Fibroblast of skin of scalp (primary cell): ENCODE measurements at regions not wholly inside any gene's neighbourhood (a gene's known extent, or its start where the extent isn't known, plus 50 kb on each side); places are given as distances from the start of the nearest gene placed in this dataset.
"Not testable (repeated sequence)": the region's sequence is repeated elsewhere in the genome, so short reads cannot be mapped to it uniquely, and the experiment has no call there.

Experiments
- DNase-seq: peaks from one replicate; pipeline ENCODE4 v3.0.0-alpha.2; 2013

DNA sequence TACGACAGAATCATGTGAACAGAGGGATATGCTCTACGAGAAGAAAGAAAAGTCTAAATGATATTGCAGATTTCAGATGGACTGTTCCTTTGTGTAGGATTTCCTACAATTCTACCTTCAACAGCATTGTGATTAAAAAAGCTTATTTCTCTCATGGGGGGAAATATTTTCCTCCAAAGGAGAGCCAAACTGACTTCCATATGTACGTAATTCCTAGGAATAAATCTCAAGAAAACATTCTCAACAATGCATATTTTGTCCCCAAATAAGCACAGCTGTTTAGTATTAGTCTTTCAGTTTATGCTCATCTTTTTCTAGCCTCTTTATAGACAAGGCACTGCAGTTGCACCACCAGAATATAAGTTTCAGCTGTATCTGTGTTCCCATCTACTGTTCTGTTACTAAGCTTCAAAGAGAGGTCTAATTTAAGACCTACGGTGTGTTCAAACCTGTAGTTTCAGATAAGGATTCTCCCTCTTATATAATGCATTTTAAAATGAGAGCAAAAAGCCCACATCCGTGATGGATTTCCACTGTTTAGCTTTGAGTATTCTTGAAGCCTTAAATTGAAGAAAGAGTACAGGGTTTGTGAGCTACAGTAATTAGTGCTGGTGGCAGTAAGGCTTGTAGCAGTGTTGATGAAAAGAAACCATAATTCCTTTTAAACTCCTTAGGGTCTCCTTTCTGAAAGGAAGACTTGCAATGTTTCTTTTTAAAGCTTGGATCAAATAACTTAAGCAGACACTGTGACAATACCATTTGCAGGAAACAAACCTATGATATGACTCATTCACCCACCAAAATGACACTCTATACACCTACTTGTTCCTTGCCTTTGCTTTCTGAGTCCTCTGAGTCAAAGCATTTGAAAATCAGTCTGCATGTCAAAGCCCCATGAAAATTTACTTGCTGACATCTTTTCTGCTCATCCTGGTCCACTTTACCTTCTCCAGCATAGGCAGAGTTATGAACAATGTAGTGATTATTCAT is 754.1 kb downstream of the NOVA1 start:
- DNase-seq: no peak

DNA sequence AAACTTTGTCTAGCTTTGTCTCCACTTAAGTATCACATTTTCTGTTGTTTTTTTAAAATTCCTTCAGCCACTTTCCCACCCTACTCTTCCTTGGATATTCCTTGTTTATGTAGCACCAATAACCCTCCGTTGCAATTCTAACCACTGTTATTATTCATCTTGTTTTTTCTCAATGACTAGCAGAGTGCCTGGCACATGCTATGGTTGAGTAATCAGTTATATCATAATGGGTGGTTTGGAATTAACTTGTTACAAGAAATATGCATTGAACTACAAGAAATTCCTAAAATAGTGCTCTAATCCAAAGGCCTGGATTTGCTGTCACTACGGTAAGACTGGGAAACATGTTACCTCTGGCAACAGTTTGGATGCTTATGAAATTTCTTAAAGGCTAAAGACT is 756.6 kb downstream of the NOVA1 start:
- DNase-seq: peak; percentile 4

DNA sequence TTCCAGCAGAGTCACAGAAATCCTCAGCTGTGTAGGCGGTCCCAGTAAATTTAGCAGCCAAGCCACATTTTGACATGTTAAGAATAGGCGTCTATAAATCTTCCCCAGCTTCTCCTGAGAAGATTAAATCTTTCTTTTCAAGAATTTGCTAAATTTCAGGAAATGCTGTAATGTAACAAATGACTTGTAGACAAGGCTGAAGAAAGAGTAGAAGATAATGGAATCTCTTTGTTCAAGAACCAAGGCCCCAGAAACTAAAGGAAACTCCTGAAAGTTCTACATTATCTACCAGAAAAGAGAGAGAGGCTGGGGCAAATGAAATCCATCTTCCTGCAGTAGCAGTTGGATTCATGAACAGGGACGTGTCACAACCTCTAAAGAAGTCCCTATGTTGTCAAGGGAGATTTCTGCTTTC is 760.3 kb downstream of the NOVA1 start:
- DNase-seq: no peak

DNA sequence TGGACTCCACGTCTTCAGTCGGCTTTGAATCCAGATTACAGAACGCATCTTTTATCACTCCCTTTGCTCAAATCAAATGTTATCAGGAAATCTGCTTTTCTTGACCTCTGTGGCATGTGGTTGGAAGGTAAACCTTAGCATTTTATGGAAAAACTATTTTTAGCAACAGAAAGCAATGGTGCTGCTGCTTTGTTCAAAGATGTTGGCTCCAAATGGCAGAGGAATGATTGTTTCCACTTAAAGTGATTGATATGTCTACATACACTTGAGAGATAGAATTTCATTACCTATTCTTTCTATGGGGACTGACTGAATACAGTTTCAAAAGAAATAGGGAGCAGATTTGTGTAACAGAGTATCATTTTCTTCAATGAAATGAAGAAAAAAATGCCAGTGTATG is 761.2 kb downstream of the NOVA1 start:
- DNase-seq: no peak

DNA sequence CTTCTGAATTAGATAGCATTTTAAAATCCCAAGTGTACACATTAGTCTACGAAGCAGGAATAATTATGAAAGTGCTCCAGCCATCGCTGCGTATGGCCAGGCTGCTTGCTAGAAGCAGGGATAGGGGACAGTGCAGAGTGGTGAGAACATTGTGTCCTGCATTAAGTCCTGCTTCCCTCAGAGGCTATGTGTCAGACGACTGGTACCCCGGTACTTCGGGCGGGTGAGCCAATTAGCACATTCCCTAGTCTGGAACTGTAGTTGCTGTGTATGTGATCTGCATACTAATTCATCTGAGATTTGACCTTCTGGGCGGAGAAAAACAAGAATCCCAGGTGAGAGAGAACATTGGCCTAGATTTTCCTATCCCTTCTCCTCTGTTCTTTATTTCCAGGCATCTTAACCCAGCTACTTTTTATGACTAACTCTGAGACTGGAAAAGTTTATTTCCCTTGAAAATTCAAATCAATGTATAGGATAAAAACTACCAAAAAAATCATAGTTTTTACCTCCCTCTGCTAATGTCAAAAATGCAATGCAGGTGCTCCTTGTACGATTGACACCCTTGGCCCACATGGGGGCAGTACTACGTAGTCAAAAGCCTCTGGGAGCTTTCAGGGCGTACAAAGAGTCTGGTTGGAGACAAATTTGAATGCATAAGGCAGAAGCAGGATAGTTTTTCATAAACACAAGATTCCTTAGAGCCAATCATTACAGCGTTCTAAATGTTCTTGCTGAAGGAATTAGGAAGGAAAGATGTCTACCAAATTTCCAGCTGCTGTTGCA is 764.3 kb downstream of the NOVA1 start:
- peak; percentile 28 for DNase-seq

DNA sequence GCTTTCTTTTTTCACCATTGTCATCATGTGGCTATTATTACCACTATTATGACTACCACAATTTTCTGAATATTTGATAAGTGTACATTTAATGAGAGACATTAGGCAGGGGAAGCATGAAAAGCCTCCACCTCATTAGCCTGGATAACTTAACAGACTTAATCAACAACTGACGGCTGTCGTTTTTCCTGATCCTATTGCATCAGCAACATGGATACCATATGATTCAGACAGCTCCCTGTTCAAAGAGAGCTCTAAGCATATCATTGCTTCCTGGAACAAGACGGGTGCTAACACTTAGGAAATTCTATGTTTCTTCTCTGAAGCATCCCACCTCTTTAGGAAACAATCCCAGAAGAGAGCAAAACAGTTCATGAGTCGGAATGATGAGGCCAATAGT is 765.2 kb downstream of the NOVA1 start:
- peak; percentile 27 for DNase-seq

DNA sequence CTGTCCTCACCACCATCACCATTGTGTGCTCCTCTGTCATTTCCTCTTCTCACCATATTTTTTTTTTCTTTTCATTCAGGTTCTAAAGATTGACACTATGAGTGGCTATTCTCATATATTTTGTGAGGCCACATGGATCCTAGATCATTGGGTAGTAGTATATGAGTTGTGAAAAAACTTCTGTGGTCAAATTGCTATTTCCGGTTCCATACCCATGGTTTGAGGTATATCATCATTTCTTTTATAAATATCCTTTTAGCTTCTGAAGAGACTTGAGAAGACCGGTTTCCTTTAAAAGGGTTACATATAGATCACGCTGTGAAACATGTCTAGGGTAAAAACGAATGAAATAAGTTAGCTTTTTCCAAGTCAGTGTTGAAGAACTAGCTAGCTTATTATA is 769.3 kb downstream of the NOVA1 start:
- no peak for DNase-seq

DNA sequence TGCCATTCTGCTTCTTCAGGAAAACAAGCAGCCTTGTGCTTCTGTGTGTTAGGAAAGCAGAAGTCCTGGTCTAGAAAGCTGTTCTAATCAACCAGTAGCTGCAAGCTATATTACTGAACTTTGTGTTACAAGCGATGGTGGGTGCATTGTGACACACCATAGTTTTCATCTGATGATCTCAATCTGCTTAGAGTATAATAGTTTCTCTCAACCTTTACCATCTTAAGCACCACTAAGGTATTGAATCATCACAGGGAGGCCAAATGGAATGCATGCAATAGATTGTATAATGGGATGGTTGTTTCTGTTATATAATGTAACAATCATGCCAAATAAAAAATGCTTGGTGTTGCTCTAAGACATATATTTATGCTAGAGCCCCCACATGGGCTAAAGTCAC is 771.7 kb downstream of the NOVA1 start:
- no peak for DNase-seq

DNA sequence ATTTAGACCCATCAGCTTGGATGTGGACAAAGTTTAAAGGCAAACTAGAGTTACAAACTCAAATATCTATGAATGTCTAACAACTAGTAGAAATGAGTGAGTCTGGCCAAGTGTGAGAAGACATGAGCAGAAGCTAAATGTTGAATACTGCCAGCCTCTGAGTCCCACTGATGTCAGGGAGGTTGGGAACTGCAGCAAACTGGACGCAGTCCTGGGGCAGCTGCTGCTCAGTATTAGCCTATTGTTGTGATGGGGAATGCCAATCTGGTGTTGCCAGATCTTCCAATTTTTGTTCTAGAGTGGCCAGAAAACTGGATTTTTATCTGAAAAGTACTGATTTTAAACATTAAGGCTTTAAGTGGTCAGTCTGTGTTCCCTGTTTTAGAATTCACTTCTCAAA is 770.4 kb upstream of the STXBP6 start:
- DNase-seq: no peak

DNA sequence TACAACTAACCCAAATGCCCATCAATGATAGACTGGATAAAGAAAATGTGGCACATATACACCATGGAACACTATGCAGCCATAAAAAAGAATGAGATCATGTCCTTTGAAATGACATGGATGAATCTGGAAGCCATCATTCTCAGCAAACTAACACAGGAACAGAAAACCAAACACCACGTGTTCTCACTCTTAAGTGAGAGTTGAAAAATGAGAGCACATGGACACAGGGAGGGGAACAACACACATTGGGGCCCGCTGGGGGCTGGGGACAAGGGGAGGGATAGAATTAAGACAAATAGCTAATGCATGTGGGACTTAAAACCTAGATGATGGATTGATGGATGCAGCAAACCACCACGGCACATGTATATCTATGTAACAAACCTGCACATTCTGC is 764.7 kb upstream of the STXBP6 start:
- DNase-seq: not testable (repeated sequence)

DNA sequence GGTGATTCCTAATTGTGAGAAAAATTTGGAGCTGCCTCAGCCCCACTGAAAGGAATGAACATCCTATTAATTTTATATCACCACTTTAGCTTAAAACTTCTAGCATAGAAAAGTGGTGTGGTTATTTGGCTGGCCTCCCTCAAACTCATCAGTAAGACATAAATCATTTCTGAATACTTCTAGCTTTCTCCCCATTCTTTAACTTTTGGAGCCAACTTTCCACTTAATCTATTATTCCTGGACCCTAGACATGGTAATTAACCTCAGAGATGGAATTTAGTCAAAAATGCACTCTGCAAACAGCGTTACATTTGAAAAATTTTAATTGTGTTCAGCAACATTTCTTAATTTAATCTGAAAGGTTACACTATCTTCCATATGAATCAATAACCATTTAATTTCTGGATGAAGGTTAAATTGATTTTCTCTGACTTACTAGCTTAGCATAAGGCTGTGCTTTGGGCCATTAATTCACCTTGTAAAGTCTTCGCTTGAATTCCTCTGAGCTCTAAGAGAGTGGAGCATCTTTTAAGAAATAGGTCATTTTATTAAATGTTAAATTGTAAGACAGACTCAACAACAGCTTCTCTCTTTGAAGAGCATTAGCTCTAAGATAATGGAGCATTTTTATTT is 753.6 kb upstream of the STXBP6 start:
- DNase-seq: no peak

DNA sequence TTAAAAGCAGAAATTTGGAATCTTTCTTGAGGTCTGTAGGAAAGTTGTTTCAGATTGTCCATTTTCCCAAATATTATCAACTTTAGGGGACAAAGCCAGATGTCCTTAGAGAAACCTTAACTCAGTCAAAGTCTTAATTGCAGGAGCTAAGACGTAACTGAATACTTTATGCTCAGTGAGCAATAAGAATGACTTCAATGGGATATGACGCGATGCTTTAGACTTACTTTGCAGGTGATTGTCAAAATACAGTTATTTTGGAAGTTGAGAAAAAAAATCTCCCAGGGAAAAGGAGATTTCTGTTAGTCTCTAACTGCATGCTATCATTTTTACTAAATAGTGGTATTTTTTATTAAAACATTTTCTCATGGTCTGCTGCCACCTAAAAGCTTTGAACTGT is 750.9 kb upstream of the STXBP6 start:
- DNase-seq: no peak

DNA sequence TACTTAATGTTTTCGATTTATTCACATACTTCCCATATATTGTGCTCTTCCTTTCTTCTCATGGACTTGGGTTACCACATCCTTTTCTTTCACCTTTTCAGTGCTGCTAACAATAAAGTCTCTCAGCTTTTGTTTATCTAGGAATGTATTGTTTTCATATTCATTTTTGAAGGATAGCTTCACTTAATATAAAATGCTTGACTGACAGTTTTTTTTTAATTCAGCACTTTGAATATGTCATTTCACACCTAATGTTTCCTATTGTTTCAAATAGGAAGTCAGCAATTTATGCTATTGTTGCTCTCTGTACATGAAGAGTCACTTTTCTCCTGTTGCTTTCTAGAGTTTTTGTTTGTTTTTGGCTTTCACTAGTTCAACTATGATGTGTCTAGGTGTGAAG is 738.3 kb upstream of the STXBP6 start:
- DNase-seq: no peak

DNA sequence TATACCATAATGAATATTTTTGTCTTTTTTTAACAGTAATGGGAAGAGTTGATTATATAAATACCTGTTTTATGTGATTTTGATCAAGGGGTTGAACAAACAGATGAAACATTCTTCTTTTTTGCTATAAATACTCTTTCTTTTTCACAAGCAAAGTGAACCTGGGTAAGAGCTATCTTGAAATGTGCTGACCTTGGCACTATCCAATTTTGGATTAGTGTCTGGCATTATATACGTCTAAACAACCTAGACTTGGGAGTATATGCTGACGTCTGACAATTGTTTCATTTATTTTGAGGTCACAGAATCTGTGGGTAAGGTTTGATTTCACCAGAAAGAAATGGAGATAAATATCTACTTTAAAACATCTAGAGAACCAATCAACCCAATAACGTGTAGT is 716.0 kb upstream of the STXBP6 start:
- DNase-seq: no peak

DNA sequence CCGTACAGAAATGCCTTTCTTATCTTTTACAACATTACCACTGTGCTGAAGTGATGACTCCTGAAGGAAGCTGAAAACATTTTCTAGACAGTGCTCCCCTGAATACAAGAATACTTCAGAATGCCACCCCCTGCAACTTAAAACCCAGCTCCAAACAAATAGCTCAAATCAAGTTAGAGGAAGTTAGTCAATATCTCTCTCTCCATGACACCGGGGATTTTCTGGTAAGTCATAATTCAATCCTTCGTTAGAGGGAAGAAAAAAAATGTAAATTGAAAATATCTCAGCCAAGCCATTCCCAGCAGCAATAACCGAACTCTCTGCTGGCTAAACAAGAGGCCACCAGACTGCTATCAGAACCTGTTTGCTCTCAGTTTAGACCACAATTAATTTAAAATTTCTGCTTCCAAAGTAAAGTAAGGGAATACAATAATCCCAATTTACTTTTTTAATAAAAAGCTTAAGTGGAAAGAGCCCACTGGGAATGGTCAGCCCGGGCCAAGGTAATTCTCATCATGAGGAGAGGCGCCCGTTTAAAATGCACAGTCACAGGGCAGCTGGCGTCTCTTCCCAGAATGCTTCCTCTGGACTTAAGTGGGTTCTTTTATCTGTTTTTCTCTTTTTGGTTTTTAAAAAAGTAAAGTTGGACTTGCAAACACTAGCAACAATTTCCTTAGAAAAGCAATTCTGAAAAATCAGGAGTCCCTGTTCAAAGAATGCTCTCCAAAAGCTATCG is 710.1 kb upstream of the STXBP6 start:
- DNase-seq: no peak

DNA sequence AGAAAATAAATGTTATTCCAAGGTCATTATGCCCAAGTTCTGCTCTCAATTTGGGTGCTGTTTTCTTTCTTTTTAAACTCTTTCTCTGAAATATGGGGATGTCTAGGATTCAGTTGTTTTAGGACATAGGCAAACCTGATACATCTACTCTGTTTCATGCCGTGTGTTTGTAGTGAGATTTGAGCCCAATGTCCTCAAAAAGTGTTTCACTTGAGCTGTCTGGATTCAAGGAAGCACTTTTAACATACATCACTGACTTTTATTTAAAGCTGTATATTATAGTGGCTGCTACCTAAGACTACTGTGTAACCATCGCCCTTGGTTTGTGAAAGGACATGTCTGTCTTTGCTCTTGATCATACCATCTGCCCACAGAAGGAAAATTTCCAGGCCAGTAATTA is 709.3 kb upstream of the STXBP6 start:
- DNase-seq: no peak

DNA sequence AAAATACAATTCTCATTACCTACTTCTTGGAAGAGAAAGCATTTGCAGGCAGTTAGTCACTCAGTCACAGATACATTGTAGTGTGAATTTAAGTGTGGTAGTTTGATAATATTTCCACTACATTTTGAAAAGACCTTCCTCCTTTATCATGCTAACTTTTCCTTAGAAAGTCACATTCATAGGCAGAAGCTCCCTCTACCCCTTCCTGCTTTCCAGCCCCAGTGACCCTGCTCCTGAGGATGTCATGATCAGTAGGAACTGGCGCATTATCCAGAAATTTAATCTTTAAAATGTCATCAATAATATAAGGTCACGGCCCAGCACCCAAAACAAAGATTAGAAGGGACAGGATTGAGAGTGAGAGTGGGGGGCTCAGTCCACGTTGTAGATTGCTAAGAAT is 707.4 kb upstream of the STXBP6 start:
- no peak for DNase-seq

DNA sequence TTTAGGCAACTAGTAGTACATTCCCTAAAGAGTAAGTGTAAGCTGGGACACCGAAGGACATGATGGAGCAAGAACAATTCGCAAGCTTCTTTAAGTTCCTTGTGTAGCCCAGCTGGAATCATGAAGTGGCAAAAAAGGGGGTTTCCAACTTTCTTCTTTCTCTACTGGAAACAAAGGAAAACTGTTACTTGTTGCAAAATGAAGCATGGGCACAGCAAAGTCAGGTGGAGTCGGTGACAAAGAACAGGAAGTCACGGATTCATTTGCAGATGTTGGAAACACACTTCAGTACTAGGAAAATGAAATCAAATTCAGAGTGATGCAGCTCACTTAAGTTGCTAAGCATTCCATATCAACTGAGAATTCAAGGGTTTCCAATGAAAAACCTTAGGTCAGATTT is 706.9 kb upstream of the STXBP6 start:
- no peak for DNase-seq

DNA sequence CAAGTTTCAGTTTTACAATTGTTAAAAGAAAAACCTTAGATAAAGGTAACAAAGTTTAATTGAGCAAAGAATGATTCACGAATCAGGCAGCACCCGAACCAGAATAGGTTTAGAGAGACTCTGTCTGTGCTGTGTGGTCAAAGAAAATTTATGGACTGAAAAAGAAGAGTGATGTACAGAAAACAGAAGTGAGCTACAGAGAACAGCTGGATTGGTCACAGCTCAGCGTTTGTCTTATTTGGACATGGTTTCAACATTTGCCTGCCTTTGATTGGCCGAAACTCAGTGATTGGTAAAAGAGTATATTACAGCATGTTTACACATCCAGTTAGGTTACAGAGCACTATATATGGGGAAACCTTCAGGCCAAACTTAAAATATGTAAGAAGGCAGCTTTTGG is 703.2 kb upstream of the STXBP6 start:
- DNase-seq: no peak

DNA sequence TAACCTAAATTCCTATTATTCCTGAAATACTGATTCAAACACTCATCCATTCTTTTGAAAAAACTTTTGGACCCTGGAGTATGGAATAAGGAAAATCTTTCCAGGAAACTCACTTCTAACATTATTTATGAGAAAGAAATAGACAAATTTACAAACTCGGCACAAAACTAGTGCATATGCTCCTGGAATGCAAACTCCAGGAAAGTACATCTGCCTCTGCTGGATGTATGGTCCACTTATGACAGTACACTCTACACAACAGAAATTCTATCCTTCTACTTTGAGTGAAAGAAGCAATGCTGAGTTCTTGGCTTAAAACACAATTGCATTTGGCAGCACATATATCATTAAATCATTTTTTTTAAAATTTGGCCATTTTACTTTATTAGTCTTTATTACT is 700.5 kb upstream of the STXBP6 start:
- DNase-seq: no peak
